Mucosa of descending colon (tissue), 3 donors: ENCODE measurements at regions not wholly inside any gene's neighbourhood (a gene's known extent, or its start where the extent isn't known, plus 50 kb on each side); places are given as distances from the start of the nearest gene placed in this dataset.
A peak's percentile ranks its signal among the peaks of the same experiment; 100 is the strongest.
"Not testable (repeated sequence)": the region's sequence is repeated elsewhere in the genome, so short reads cannot be mapped to it uniquely, and the experiment has no call there.

ENCODE experiments used
- ATAC-seq: fragments of 200-7000 bp; cut with Tn5 transposase; one replicate; pipeline ENCODE4 v1.9.1; 2020; ENCODE audit warnings: mild to moderate bottlenecking, moderate library complexity
- DNase-seq, 3 donors: peaks; one replicate each; pipeline ENCODE4 v3.0.0-alpha.2; 2020
- H3K36me3 ChIP-seq: fragments of 200-600 bp; one replicate; pipeline ENCODE4 v1.8.0; 2021; ENCODE audit warnings: low read depth, mild to moderate bottlenecking
- H3K4me1 ChIP-seq: fragments of 200-600 bp; one replicate; pipeline ENCODE4 v1.8.0; 2021; ENCODE audit warnings: low read depth, mild to moderate bottlenecking
- H3K4me3 ChIP-seq: fragments of 200-600 bp; one replicate; pipeline ENCODE4 v1.8.0; 2021; ENCODE audit warnings: mild to moderate bottlenecking
- H3K9me3 ChIP-seq: fragments of 200-600 bp; one replicate; pipeline ENCODE4 v1.8.0; 2021; ENCODE audit warnings: mild to moderate bottlenecking
- intact Hi-C, 2 donors: fragments of 100-400 bp; cut with DNase I in 1 of 2; cut with micrococcal nuclease in 1 of 2; formaldehyde crosslinking; loops; one replicate each; pipeline versions ENCODE4 v1.11.0 to v1.11.1; 2022; cut with DNase I, micrococcal nuclease
- TF ChIP-seq, protein P1 (sequence below): fragments of 200-600 bp; IDR thresholded peaks from one replicate; pipeline ENCODE4 v1.8.0; 2022; ENCODE audit warnings: antibody characterized with exemption, mild to moderate bottlenecking
- donor health status: DM: no; HTN: no; CAD: no; lungs with moderate emphysema.
- donor health status: DM: no; HTN: no; CAD: no.
- donor health status: DM: no; HTN: yes; CAD: no.

DNA sequence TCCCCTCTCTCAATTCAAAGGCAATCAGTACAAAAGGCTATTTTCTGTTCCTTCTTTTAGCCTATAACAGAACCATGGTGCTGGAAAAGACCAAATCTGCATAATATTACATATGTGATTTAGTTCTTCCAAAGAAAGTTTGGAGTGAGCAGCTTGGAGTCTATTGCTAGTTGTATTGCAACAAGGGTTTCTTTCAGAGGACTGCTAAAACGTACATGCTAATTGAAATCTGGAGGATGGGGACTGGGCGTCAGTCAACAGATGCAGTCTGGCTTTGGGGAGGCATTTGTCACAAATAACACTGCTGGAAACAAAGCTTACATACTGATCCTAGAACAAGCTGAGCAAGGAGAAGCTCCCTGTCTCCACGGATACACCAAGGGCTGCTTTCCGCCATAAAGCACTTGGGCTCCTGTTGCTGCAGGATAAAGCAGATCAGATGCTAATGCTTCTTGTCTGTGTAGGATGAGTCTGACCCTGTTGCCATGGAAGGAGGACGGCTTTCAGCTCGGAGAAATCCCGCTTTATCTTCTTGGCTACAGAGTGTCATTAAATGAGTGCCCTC is 883.5 kb downstream of the SORCS1 start:
- Histone ChIP-seq H3K36me3 (no peaks in the 10 kb centered on the region), H3K4me3 (no peak overlapping the region), H3K4me1 (no peaks in the 10 kb centered on the region), H3K9me3 (no peaks in the 10 kb centered on the region)
- DNase-seq (no peak), ATAC-seq (no peak)
- TF ChIP-seq, protein P1, sequence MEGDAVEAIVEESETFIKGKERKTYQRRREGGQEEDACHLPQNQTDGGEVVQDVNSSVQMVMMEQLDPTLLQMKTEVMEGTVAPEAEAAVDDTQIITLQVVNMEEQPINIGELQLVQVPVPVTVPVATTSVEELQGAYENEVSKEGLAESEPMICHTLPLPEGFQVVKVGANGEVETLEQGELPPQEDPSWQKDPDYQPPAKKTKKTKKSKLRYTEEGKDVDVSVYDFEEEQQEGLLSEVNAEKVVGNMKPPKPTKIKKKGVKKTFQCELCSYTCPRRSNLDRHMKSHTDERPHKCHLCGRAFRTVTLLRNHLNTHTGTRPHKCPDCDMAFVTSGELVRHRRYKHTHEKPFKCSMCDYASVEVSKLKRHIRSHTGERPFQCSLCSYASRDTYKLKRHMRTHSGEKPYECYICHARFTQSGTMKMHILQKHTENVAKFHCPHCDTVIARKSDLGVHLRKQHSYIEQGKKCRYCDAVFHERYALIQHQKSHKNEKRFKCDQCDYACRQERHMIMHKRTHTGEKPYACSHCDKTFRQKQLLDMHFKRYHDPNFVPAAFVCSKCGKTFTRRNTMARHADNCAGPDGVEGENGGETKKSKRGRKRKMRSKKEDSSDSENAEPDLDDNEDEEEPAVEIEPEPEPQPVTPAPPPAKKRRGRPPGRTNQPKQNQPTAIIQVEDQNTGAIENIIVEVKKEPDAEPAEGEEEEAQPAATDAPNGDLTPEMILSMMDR = no peak
- intact Hi-C loops = no loop called here

DNA sequence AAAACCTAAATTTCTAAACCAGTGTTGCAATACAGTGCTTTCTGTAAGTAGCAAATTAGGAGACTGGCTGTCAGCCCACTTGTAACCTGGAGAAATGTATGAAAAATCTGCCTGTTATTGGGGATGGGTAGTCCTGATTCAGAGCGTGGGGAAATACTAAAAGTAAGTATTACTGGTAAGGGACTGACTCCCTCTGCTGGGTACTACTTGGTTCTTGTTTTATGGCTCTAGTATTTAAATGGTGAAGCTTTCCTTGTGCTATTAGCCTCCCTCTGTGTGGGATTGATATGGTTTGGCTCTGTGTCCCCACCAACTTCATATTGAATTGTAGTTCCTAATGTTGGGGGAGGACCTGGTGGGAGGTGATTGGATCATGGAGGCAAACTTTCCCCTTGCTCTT is 886.1 kb downstream of the SORCS1 start:
- DNase-seq (no peak), ATAC-seq (no peak)
- intact Hi-C loops = no loop called here
- H3K36me3 ChIP-seq = no peaks in the 10 kb centered on the region
- no peaks in the 10 kb centered on the region for H3K4me1 ChIP-seq
- TF ChIP-seq, protein P1 = no peak
- no peak overlapping the region for H3K4me3 ChIP-seq
- H3K9me3 ChIP-seq = no peaks in the 10 kb centered on the region

DNA sequence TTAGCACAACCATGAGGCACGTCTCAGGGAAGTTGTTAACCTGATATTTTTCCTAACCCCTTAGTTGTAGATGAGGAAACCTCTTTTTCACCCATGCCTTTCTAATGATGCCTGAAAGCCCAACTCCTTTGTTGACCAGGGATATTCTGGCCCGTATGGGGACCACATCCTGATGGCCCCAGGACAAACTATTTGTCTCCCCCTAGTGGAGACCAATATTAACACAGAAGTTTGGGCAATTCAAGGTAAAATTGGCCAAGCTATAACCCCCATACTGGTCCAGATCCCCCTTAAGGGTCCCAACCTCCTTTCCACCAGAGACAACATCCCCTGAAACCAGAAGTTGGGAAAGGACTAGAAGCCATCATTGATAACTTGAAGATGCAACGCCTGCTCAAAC is 893.3 kb downstream of the SORCS1 start:
- H3K36me3 ChIP-seq = no peaks in the 10 kb centered on the region
- DNase-seq = no peak
- TF ChIP-seq, protein P1 = no peak
- intact Hi-C loops = no loop called here
- no peak overlapping the region for H3K4me3 ChIP-seq
- ATAC-seq = no peak
- H3K9me3 ChIP-seq = no peaks in the 10 kb centered on the region
- no peaks in the 10 kb centered on the region for H3K4me1 ChIP-seq

DNA sequence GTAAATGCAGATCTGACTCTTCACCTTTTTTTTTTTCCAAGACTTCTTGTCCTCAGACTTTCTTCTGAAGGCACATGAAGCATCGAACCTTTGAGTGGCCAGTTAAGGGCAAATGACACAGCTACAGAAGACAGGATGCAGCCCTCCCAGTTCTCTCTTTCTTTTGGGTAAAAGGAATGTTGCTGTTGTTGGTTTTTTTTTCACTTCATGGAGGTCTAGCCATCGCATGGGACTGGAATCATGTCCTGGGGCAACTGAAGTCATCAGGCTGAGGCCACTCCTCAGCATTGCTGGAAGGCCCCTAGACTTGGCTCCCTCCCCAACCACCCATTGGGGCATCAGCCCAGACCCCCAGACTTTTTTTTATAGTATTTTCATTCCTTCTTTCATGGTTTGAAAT is 896.5 kb downstream of the SORCS1 start:
- intact Hi-C loops = no loop called here
- ATAC-seq = no peak
- TF ChIP-seq, protein P1 = no peak

DNA sequence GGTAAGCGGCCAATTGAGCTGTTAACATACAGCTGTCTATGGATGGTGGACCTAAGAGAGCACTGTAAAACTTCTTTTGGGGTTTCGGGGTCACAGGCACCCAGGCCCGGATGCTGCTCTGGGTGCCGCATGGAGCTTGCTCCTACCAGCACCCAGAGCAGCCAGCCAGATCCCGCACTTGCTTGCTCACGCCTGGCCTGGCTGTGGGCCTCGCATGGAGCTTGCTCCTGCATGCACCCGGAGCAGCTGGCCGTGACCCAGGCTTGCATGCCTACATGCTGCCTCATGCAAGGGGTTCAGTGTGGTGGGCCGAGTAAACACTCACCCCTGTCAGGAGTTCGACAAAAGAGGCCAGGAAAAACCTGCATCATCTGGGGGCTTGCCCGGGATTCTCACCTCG is 896.9 kb downstream of the SORCS1 start:
- intact Hi-C loops = no loop called here
- ATAC-seq = no peak
- TF ChIP-seq, protein P1 = no peak

More for the DNA sequence above, 896.5 kb downstream of the SORCS1 start:
- H3K9me3 ChIP-seq = no peaks in the 10 kb centered on the region
- DNase-seq = no peak
- no peak overlapping the region for H3K4me3 ChIP-seq
- no peaks in the 10 kb centered on the region for H3K36me3 ChIP-seq
- no peaks in the 10 kb centered on the region for H3K4me1 ChIP-seq

DNA sequence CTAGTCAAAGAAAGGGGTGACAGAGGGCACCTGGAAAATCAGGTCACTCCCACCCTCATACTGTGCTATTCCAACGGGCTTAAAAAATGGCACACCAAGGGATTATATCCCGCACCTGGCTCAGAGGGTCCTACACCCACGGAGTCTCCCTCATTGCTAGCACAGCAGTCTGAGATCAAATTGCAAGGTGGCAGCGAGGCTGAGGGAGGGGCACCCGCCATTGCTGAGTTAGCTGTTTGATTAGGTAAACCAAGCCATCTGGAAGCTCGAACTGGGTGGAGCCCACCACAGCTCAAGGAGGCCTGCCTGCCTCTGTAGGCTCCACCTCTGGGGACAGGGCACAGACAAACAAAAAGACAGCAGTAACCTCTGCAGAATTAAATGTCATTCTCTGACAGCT is 907.1 kb downstream of the SORCS1 start:
- DNase-seq, H3K9me3 ChIP-seq, H3K36me3 ChIP-seq, H3K4me1 ChIP-seq, intact Hi-C loops, ATAC-seq, H3K4me3 ChIP-seq: not testable (repeated sequence)

More for the DNA sequence above, 896.9 kb downstream of the SORCS1 start:
- Histone ChIP-seq H3K4me3 (no peak overlapping the region), H3K4me1 (no peaks in the 10 kb centered on the region), H3K36me3 (no peaks in the 10 kb centered on the region), H3K9me3 (no peaks in the 10 kb centered on the region)
- DNase-seq = peak in 1 of 3 donors; percentile 41
